Fibroblast of villous mesenchyme (primary cell): ENCODE measurements at regions not wholly inside any gene's neighbourhood (a gene's known extent, or its start where the extent isn't known, plus 50 kb on each side); places are given as distances from the start of the nearest gene placed in this dataset.
"Not testable (repeated sequence)": the region's sequence is repeated elsewhere in the genome, so short reads cannot be mapped to it uniquely, and the experiment has no call there.

ENCODE experiments used
- DNase-seq: peaks from one replicate; pipeline ENCODE4 v3.0.0-alpha.2; 2010; ENCODE audit warnings: low read depth
- H3K4me3 ChIP-seq: 2 replicates; pipeline ENCODE4 v1.5.1; 2011; ENCODE audit warnings: low read depth, mild to moderate bottlenecking, low read length
- TF ChIP-seq, protein P1 (sequence below): IDR thresholded peaks from 2 replicates; pipeline ENCODE4 v1.5.1; 2012; ENCODE audit warnings: low read depth, mild to moderate bottlenecking, low read length; ENCODE audit not compliant: insufficient read depth

DNA sequence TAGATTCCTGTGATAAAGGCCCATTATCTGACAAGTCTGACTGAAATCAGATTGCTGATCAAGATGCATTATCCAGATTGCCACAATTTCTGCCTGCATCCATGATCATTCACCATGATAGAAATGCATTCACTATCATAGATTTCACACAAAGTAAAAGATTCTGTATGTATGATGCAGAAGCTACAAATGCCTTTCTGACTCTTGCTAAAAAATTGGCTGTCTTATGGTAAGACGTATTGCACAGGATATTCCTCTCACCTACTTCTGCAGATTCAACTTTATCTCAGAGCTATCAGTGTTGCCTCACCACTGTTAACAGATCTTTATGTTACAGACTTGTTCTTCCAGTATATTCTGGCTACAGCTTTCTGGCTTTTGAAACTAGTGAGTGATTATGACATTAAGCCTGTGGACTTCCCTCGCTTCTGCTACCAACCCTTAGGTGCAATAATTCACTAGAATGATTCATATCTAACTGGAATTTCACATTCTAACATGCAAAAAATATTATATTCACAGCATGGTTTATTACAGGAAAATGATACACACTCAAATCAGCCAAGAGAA, 955.3 kb downstream of the EPHA3 start:
- H3K4me3 ChIP-seq, result no peak overlapping the region
- DNase-seq, result no peak
- TF ChIP-seq, protein P1, sequence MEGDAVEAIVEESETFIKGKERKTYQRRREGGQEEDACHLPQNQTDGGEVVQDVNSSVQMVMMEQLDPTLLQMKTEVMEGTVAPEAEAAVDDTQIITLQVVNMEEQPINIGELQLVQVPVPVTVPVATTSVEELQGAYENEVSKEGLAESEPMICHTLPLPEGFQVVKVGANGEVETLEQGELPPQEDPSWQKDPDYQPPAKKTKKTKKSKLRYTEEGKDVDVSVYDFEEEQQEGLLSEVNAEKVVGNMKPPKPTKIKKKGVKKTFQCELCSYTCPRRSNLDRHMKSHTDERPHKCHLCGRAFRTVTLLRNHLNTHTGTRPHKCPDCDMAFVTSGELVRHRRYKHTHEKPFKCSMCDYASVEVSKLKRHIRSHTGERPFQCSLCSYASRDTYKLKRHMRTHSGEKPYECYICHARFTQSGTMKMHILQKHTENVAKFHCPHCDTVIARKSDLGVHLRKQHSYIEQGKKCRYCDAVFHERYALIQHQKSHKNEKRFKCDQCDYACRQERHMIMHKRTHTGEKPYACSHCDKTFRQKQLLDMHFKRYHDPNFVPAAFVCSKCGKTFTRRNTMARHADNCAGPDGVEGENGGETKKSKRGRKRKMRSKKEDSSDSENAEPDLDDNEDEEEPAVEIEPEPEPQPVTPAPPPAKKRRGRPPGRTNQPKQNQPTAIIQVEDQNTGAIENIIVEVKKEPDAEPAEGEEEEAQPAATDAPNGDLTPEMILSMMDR, result no peak

DNA sequence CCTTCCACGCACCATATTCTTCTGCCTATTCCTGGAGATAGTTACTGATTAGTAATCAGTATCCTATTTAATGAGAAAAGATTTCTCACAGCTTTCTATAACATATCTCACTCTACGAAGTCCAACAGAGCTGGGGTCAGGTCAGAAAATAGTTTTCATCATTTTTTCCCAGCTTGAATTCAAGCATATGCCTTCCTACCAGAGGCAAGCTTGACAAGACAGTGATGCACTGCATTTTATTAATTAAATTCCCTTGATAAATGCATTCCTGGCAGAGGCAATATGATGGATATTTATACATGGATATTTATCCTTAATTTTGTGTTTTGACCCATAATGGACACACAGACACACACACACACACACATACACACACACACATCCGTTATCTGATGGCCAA, 961.4 kb downstream of the EPHA3 start:
- H3K4me3 ChIP-seq, result no peak overlapping the region
- TF ChIP-seq, protein P1, result no peak
- no peak for DNase-seq

DNA sequence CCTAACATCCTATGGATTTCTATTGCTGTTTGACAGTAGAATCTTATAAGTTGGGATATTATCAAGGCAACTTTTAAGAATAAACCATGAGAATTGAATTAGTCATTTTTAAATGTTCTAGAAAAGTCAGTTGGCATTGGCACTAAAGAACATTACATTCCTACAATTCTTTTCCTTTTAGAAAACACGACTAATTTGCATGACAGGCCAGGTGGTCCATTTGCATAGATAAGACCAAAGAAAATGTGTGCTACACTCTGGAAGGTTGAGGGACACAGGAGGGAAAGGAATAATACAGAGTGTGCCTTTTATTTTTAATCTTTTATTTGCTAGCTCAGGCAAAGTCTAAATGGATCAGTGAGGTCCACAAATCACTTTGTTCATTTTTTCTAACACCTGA, 962.3 kb downstream of the EPHA3 start:
- TF ChIP-seq, protein P1, result no peak
- DNase-seq, result no peak
- no peak overlapping the region for H3K4me3 ChIP-seq

DNA sequence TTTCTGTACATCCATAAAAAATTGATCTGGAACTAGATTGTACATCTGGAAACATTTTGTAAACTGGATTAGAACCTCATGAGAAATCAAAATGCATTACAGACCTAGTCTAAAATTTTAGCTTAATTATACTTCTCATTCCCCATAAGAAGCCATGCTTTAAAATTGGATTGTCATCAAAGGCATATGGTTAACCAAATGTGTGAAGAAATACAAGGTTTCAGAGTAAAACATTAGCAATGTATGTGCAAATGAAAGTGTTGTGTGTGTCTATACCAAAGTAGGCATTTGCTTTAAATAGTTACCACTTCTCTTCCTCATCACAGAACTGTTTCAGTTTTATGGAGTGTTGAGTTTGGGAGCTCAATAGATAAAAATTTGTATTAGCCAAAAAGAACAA, 968.7 kb downstream of the EPHA3 start:
- TF ChIP-seq, protein P1, result no peak
- DNase-seq, result no peak
- H3K4me3 ChIP-seq, result no peak overlapping the region

DNA sequence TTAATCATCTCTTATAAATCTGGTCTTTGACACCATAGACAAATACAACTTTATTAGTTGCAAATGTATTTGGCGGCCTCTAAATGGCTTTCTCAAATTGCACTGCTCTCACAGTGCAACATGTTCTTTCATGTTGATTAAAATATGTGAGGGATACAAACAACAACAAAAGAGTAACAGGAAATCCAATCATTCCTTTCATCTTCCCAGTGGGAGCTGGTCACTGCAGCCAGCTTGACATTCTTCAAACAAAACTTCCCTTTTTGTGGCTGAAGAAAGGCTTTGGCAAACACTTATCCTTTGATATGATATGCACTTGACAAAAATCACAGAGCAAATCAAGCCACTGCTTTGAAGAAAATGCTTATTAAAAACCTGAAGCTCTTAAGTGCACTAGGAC, 973.6 kb downstream of the EPHA3 start:
- TF ChIP-seq, protein P1, result no peak
- no peak for DNase-seq
- no peak overlapping the region for H3K4me3 ChIP-seq

DNA sequence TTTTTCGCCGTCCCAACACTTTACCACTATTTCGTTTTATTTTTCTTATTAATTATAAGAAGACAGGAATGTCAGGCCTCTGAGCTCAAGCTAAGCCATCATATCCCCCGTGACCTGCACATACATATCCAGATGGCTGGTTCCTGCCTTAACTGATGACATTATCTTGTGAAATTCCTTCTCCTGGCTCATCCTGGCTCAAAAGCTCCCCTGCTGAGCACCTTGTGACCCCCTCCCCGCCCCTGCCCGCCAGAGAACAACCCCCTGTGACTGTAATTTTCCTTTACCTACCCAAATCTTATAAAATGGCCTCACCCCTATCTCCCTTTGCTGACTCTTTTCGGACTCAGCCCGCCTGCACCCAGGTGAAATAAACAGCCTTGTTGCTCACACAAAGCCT, 978.9 kb downstream of the EPHA3 start:
- DNase-seq, result not testable (repeated sequence)

DNA sequence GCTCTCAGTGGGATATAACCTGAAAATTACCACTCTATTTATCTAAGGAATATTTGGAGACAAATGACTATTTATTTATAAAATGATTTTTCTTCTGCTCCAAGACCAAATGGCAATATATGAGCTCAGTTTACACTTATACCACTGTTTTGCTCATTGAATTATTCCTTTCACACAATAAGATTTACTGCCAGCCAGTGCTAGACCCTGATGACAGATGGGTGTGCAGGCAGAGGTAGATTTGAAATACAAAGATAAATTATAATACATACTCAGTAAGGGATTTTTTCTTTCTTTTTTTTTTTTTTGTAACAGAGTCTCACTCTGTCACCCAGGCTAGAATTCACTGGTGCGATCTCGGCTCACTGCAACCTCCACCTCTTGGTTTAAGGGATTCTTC, 980.3 kb downstream of the EPHA3 start:
- no peak for DNase-seq
- TF ChIP-seq, protein P1, result no peak
- H3K4me3 ChIP-seq, result no peak overlapping the region

More for the DNA sequence above, 978.9 kb downstream of the EPHA3 start:
- not testable (repeated sequence) for H3K4me3 ChIP-seq
